Upper lobe of left lung (tissue), 4 donors: ENCODE measurements at regions not wholly inside any gene's neighbourhood (a gene's known extent, or its start where the extent isn't known, plus 50 kb on each side); places are given as distances from the start of the nearest gene placed in this dataset.

ENCODE experiments used
- EP300 ChIP-seq, 4 donors: sonication (generic); formaldehyde crosslinking; IDR thresholded peaks; one replicate each; pipeline ENCODE4 v1.5.1; 2017; ENCODE audit warnings: antibody characterized with exemption in 4 of 4, control low read depth in 2 of 4
- POLR2A ChIP-seq, 4 donors: fragments of 450-650 bp; IDR thresholded peaks; one replicate each; pipeline ENCODE4 v1.5.1; 2016 to 2017; ENCODE audit warnings: antibody characterized with exemption in 4 of 4, mild to moderate bottlenecking in 2 of 4
- TF ChIP-seq, protein P1 (sequence below), 6 experiments: fragments of 450-650 bp in 4 of 6; fragments of 200-600 bp in 2 of 6; sonication (generic) in 2 of 6; IDR thresholded peaks; one replicate each; pipeline ENCODE4 v1.5.1; 2016 to 2019; ENCODE audit warnings: antibody characterized with exemption in 6 of 6

DNA sequence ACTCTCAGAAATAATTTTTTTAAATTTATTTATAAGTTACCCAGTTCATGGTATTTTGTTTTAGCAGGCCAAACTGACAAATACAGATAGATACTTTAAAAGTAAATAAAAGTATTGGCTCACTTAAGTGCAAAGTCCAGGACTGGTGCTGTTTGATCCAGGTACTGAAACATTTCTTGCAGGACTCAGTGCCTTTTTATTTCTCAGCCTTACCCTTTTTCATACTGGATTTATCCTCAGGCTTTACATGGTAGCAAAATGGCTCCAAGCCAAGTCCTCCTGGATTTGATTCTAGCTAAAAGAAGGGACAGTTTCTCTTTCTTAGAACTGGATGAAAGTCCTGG, 83.8 kb downstream of the DIRAS3 start:
- TF ChIP-seq, protein P1, sequence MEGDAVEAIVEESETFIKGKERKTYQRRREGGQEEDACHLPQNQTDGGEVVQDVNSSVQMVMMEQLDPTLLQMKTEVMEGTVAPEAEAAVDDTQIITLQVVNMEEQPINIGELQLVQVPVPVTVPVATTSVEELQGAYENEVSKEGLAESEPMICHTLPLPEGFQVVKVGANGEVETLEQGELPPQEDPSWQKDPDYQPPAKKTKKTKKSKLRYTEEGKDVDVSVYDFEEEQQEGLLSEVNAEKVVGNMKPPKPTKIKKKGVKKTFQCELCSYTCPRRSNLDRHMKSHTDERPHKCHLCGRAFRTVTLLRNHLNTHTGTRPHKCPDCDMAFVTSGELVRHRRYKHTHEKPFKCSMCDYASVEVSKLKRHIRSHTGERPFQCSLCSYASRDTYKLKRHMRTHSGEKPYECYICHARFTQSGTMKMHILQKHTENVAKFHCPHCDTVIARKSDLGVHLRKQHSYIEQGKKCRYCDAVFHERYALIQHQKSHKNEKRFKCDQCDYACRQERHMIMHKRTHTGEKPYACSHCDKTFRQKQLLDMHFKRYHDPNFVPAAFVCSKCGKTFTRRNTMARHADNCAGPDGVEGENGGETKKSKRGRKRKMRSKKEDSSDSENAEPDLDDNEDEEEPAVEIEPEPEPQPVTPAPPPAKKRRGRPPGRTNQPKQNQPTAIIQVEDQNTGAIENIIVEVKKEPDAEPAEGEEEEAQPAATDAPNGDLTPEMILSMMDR (IDR thresholded peaks at IDR 0.05), result no peak
- TF ChIP-seq POLR2A (IDR thresholded peaks at IDR 0.05) (no peak), EP300 (IDR thresholded peaks at IDR 0.05) (no peak)
